ENCODE measurements at regions not wholly inside any gene's neighbourhood (a gene's known extent, or its start where the extent isn't known, plus 50 kb on each side); places are given as distances from the start of the nearest gene placed in this dataset.

- no peak for DNase-seq (ENCODE audit: low read depth)
These were observed 160.4 kb upstream of the SYT6 start for GRCh38 chr1:114314098-114314497.

- DNase-seq (ENCODE audit: low read depth), result no peak
These were observed 157.1 kb upstream of the SYT6 start for GRCh38 chr1:114310695-114311271.

GRCh38 chr1:114302821-114303220 is 149.2 kb upstream of the SYT6 start:
- no peak for DNase-seq (ENCODE audit: low read depth)

GRCh38 chr1:114299331-114299975 is 145.8 kb upstream of the SYT6 start:
- DNase-seq (ENCODE audit: low read depth), result no peak

- DNase-seq (ENCODE audit: low read depth), result no peak
These were observed 144.3 kb upstream of the SYT6 start for GRCh38 chr1:114298008-114298407.

GRCh38 chr1:114296413-114296812 is 142.7 kb upstream of the SYT6 start:
- DNase-seq (ENCODE audit: low read depth), result no peak

- no peak for DNase-seq (ENCODE audit: low read depth)
These were observed 141.7 kb upstream of the SYT6 start for GRCh38 chr1:114295321-114295720.

- DNase-seq (ENCODE audit: low read depth), result no peak
These were observed 139.2 kb upstream of the SYT6 start for GRCh38 chr1:114292835-114293234.

- no peak for DNase-seq (ENCODE audit: low read depth)
These were observed 138.5 kb upstream of the SYT6 start for GRCh38 chr1:114292194-114292593.

- DNase-seq (ENCODE audit: low read depth), result no peak
These were observed 137.1 kb upstream of the SYT6 start for GRCh38 chr1:114290776-114291175.

- DNase-seq (ENCODE audit: low read depth), result no peak
These were observed 136.7 kb upstream of the SYT6 start for GRCh38 chr1:114290341-114290740.

GRCh38 chr1:114289824-114290223 is 136.2 kb upstream of the SYT6 start:
- no peak for DNase-seq (ENCODE audit: low read depth)

- no peak for DNase-seq (ENCODE audit: low read depth)
These were observed 135.6 kb upstream of the SYT6 start for GRCh38 chr1:114289306-114289705.

GRCh38 chr1:114286960-114287359 is 133.3 kb upstream of the SYT6 start:
- no peak for DNase-seq (ENCODE audit: low read depth)

GRCh38 chr1:114286179-114286578 is 132.5 kb upstream of the SYT6 start:
- no peak for DNase-seq (ENCODE audit: low read depth)

- peak; percentile 68 for DNase-seq (ENCODE audit: low read depth)
These were observed 129.2 kb upstream of the SYT6 start for GRCh38 chr1:114282751-114283403.

GRCh38 chr1:114278911-114279310 is 125.2 kb upstream of the SYT6 start:
- DNase-seq (ENCODE audit: low read depth), result no peak

- no peak for DNase-seq (ENCODE audit: low read depth)
These were observed 124.8 kb upstream of the SYT6 start for GRCh38 chr1:114278430-114278829.

GRCh38 chr1:114274621-114275317 is 121.1 kb upstream of the SYT6 start:
- DNase-seq (ENCODE audit: low read depth), result no peak

GRCh38 chr1:114272593-114272992 is 118.9 kb upstream of the SYT6 start:
- DNase-seq (ENCODE audit: low read depth), result no peak

- DNase-seq (ENCODE audit: low read depth), result no peak
These were observed 117.0 kb upstream of the SYT6 start for GRCh38 chr1:114270718-114271117.

GRCh38 chr1:114270282-114270681 is 116.6 kb upstream of the SYT6 start:
- DNase-seq (ENCODE audit: low read depth), result no peak

GRCh38 chr1:114269539-114269938 is 115.9 kb upstream of the SYT6 start:
- no peak for DNase-seq (ENCODE audit: low read depth)
